A549 (cell line): ENCODE measurements at regions not wholly inside any gene's neighbourhood (a gene's known extent, or its start where the extent isn't known, plus 50 kb on each side); places are given as distances from the start of the nearest gene placed in this dataset.

Experiments
- ATAC-seq, 2 experiments: fragments of 200-7000 bp in 1 of 2; fragments of >200 bp in 1 of 2; cut with Nextera tagmentation in 1 of 2; cut with Tn5 transposase in 1 of 2; 3 replicates each; pipeline versions ENCODE4 v1.8.0 to v1.9.1; 2018 to 2020; ENCODE audit warnings: mild to moderate bottlenecking in 1 of 2, moderate library complexity in 1 of 2
- CTCF ChIA-PET: fragments of 300-600 bp; sonication (Branson Sonifier 250); formaldehyde crosslinking; extraction: SDS; loops from one replicate; lab custom pipeline; 2021; ENCODE audit warnings: antibody characterized with exemption, inconsistent platforms; lab: Yijun Ruan, JAX
- POLR2A ChIA-PET: fragments of 350-600 bp; formaldehyde crosslinking; extraction: SDS; loops from one replicate; lab custom pipeline; 2021; ENCODE audit warnings: antibody characterized with exemption, inconsistent platforms; lab: Yijun Ruan, JAX
- DNase-seq, 2 experiments: peaks; one replicate each; pipeline versions ENCODE4 v3.0.0 to v3.0.0-alpha.2; 2011 to 2016; ENCODE audit warnings: low read depth in 1 of 2, low spot score in 1 of 2
- FAIRE-seq: peaks from 2 replicates; lab custom pipeline; 2011; peaks lifted over from hg19 to GRCh38; lab: Jason Lieb, UNC
- H3K27ac ChIP-seq, 2 experiments: fragments of >200 bp; sonication (Bioruptor Twin); formaldehyde crosslinking; 3 replicates each; pipeline ENCODE4 v1.5.1; 2016 to 2017
- H3K4me1 ChIP-seq: fragments of >200 bp; sonication (Bioruptor Twin); formaldehyde crosslinking; 3 replicates; pipeline ENCODE4 v1.6.1; 2016
- H3K4me2 ChIP-seq: fragments of >200 bp; sonication (Bioruptor Twin); formaldehyde crosslinking; 3 replicates; pipeline ENCODE4 v1.6.1; 2016
- H3K4me3 ChIP-seq: fragments of >200 bp; sonication (Bioruptor Twin); formaldehyde crosslinking; 3 replicates; pipeline ENCODE4 v1.5.1; 2016
- H3K9me3 ChIP-seq: fragments of >200 bp; sonication (Bioruptor Twin); formaldehyde crosslinking; 3 replicates; pipeline ENCODE4 v1.6.1; 2016
- BHLHE40 ChIP-seq: IDR thresholded peaks from 2 replicates; pipeline ENCODE4 v1.6.1; 2012; ENCODE audit warnings: low read depth, low read length, inconsistent platforms
- CBX8 ChIP-seq: fragments of 200-600 bp; sonication (generic); IDR thresholded peaks from 2 replicates; pipeline ENCODE4 v1.6.1; 2016
- CEBPB ChIP-seq, 2 experiments: fragments of >200 bp in 1 of 2; sonication (Bioruptor Twin) in 1 of 2; formaldehyde crosslinking in 1 of 2; IDR thresholded peaks; 2 replicates each; pipeline ENCODE4 v1.6.1; 2012 to 2016
- CHD2 ChIP-seq: fragments of 150-350 bp; IDR thresholded peaks from 2 replicates; pipeline ENCODE4 v1.6.1; 2014; ENCODE audit warnings: low read length; ENCODE audit not compliant: partially characterized antibody
- CHD4 ChIP-seq: fragments of 200-600 bp; sonication (generic); IDR thresholded peaks from 2 replicates; pipeline ENCODE4 v1.6.1; 2016; ENCODE audit warnings: antibody characterized with exemption, mild to moderate bottlenecking, borderline replicate concordance
- EHF ChIP-seq: fragments of 250-450 bp; sonication (Bioruptor Pico); IDR thresholded peaks from 2 replicates; pipeline ENCODE4 v1.5.0; 2020; ENCODE audit warnings: mild to moderate bottlenecking
- FOXS1 ChIP-seq: fragments of 250-450 bp; sonication (Bioruptor Pico); IDR thresholded peaks from 2 replicates; pipeline ENCODE4 v1.5.0; 2020; ENCODE audit warnings: mild to moderate bottlenecking, moderate library complexity
- GATA3 ChIP-seq: IDR thresholded peaks from 2 replicates; pipeline ENCODE4 v1.6.1; 2012; ENCODE audit warnings: borderline replicate concordance
- HEYL ChIP-seq: fragments of 250-450 bp; sonication (Bioruptor Pico); IDR thresholded peaks from 2 replicates; pipeline ENCODE4 v1.8.0; 2021; ENCODE audit warnings: mild to moderate bottlenecking, moderate library complexity
- HOXA7 ChIP-seq: fragments of 250-450 bp; sonication (Bioruptor Pico); IDR thresholded peaks from 2 replicates; pipeline ENCODE4 v1.5.0; 2020; ENCODE audit warnings: mild to moderate bottlenecking, moderate library complexity
- HOXB5 ChIP-seq: fragments of 250-450 bp; sonication (Bioruptor Pico); IDR thresholded peaks from 2 replicates; pipeline ENCODE4 v1.5.0; 2020; ENCODE audit warnings: mild to moderate bottlenecking, moderate library complexity
- JUN ChIP-seq, 2 experiments: fragments of >200 bp; sonication (Bioruptor Twin); formaldehyde crosslinking; IDR thresholded peaks; 2 replicates in 1 of 2; 3 replicates in 1 of 2; pipeline ENCODE4 v1.6.1; 2016 to 2017
- JUNB ChIP-seq: fragments of >200 bp; sonication (Bioruptor Twin); formaldehyde crosslinking; IDR thresholded peaks from 2 replicates; pipeline ENCODE4 v1.6.1; 2016
- MAFK ChIP-seq: fragments of 450-650 bp; IDR thresholded peaks from 2 replicates; pipeline ENCODE4 v1.6.1; 2014; ENCODE audit not compliant: partially characterized antibody
- MYC ChIP-seq: IDR thresholded peaks from 2 replicates; pipeline ENCODE4 v1.6.1; 2012; ENCODE audit warnings: mild to moderate bottlenecking, inconsistent platforms, low read length, improper control_type of control experiment, borderline replicate concordance
- PHF8 ChIP-seq: fragments of 200-600 bp; sonication (generic); IDR thresholded peaks from 2 replicates; pipeline ENCODE4 v1.6.1; 2016; ENCODE audit warnings: low read depth, mild to moderate bottlenecking, antibody characterized with exemption, moderate library complexity, borderline replicate concordance
- POLR2AphosphoS2 ChIP-seq: conservative IDR thresholded peaks from 2 replicates; pipeline ENCODE4 v1.6.1; 2012; ENCODE audit warnings: low read length, improper control_type of control experiment, inconsistent platforms
- RAD21 ChIP-seq, 2 experiments: fragments of >200 bp in 1 of 2; sonication (Bioruptor Twin) in 1 of 2; formaldehyde crosslinking in 1 of 2; IDR thresholded peaks in 1 of 2; conservative IDR thresholded peaks in 1 of 2; 2 replicates in 1 of 2; 3 replicates in 1 of 2; pipeline ENCODE4 v1.6.1; 2012 to 2018; ENCODE audit warnings: inconsistent platforms in 1 of 2
- RARB ChIP-seq: fragments of 250-450 bp; sonication (Bioruptor Pico); IDR thresholded peaks from 2 replicates; pipeline ENCODE4 v1.8.0; 2021; ENCODE audit warnings: mild to moderate bottlenecking, moderate library complexity
- RCOR1 ChIP-seq: fragments of 150-350 bp; IDR thresholded peaks from 2 replicates; pipeline ENCODE4 v1.6.1; 2014; ENCODE audit warnings: antibody characterized with exemption, low read length, low read depth
- SMC3 ChIP-seq: fragments of >200 bp; sonication (Bioruptor Twin); formaldehyde crosslinking; IDR thresholded peaks from 3 replicates; pipeline ENCODE4 v1.6.1; 2018; ENCODE audit warnings: inconsistent platforms
- SREBF2 ChIP-seq: fragments of 450-650 bp; IDR thresholded peaks from 2 replicates; pipeline ENCODE4 v1.6.1; 2014; ENCODE audit warnings: mild to moderate bottlenecking, moderate library complexity
- ZC3H11A ChIP-seq: fragments of 450-650 bp; IDR thresholded peaks from 2 replicates; pipeline ENCODE4 v1.6.1; 2014; ENCODE audit warnings: antibody characterized with exemption, mild to moderate bottlenecking
- ZNF302 ChIP-seq: fragments of 250-450 bp; sonication (Bioruptor Pico); IDR thresholded peaks from 2 replicates; pipeline ENCODE4 v1.9.0; 2021; ENCODE audit warnings: inconsistent platforms, mild to moderate bottlenecking, moderate library complexity
- ZSCAN20 ChIP-seq: fragments of 250-450 bp; sonication (Bioruptor Pico); IDR thresholded peaks from 2 replicates; pipeline ENCODE4 v1.8.0; 2022; ENCODE audit warnings: mild to moderate bottlenecking, moderate library complexity
- WGBS: methylation state at CpG from one replicate; pipeline ENCODE4 v1.1.6; 2017; ENCODE audit errors: missing lambda C conversion rate; 5-methylcytosine and 5-hydroxymethylcytosine counted together
- TF ChIP-seq, protein P1 (sequence below): fragments of 450-650 bp; IDR thresholded peaks from 2 replicates; pipeline ENCODE4 v1.6.1; 2014; ENCODE audit warnings: antibody characterized with exemption
- TF ChIP-seq, protein P2 (sequence below): fragments of >200 bp; sonication (Bioruptor Twin); formaldehyde crosslinking; IDR thresholded peaks from 3 replicates; pipeline ENCODE4 v1.5.1; 2016
- TF ChIP-seq, protein P3 (sequence below): fragments of 250-450 bp; sonication (Bioruptor Pico); IDR thresholded peaks from 2 replicates; pipeline ENCODE4 v1.5.0; 2020; ENCODE audit warnings: low read depth, mild to moderate bottlenecking, moderate library complexity
- TF ChIP-seq, protein P4 (sequence below): fragments of 250-450 bp; sonication (Bioruptor Pico); IDR thresholded peaks from 2 replicates; pipeline ENCODE4 v1.5.0; 2021; ENCODE audit warnings: mild to moderate bottlenecking, moderate library complexity, borderline replicate concordance
- TF ChIP-seq, protein P5 (sequence below): IDR thresholded peaks from 2 replicates; pipeline ENCODE4 v1.6.1; 2012
- TF ChIP-seq, protein P6 (sequence below): fragments of >200 bp; sonication (Bioruptor Twin); formaldehyde crosslinking; IDR thresholded peaks from 3 replicates; pipeline ENCODE4 v1.6.1; 2016
- TF ChIP-seq, protein P7 (sequence below): IDR thresholded peaks from 2 replicates; pipeline ENCODE4 v1.6.1; 2012

DNA sequence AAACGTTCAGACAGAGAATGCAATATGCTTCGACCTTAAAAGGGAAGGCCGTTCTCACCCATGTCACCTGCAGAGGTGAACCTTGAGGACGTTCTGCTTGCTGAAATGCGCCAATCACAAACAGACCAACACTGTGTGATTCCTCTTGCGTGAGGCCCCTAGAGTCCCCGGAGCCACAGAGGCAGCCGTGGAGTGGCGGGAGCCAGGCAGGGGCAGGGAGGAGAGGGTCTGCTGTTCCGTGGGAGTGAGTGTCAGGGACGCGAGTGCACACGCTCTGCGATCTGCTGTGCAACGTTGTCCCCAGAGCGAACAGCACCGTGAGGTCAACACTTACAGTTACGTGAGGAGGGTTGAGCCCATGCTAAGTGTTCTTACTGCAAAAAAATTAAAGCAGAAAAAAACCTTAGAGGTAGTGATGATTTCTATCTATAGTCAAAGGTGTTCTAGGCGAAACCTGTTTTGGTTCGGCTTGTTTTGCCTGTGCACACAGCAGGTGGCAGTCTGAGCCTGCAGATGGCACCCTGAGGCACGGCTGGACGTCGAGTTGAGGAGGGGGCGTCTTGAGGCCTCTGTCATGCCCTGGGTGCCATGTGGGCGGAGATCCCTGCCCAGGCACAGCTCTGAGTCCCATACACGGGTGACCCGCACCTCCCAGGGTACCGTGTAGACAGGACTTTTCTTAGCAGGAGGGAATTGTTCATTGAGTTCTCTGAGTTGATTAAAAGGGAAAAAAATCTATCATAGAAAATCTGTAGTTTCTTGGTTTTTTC is 71.7 kb upstream of the FRMD1 start:
- ChIA-PET POLR2A (no interaction called here), CTCF (interaction anchor here (0.6 to 4.7 kb wide), 6 partner anchors 9 to 219 kb away, joined by 3 to 42 read pairs (median 6); no protein-coding TSS in a partner anchor)
- 51% methylated on average over 26 of the region's 28 CpGs for WGBS
- H3K4me2 ChIP-seq, result peak overlapping the region; percentile 41; the same call in 2 of the 3 replicates
- DNase-seq (peak in 1 of 2 experiments; percentile 22), ATAC-seq (peak; percentile 41 to 72; a peak in 4 of 6 replicates), FAIRE-seq (no peak)
- TF ChIP-seq CBX8 (no peak), ZSCAN20 (no peak), CHD4 (no peak), JUNB (no peak), GATA3 (no peak), RAD21 (conservative IDR thresholded peaks at IDR 0.05 in 1 of 2, IDR thresholded peaks at IDR 0.05 in 1 of 2) (peak; percentile 85 to 90), PHF8 (no peak), SMC3 (peak; percentile 89), RCOR1 (no peak), BHLHE40 (no peak), SREBF2 (no peak), POLR2AphosphoS2 (no peak), HOXB5 (CRISPR knock-in tag) (no peak), JUN (IDR thresholded peaks at IDR 0.05) (no peak), HEYL (CRISPR knock-in tag) (no peak), ZNF302 (CRISPR knock-in tag) (no peak), CHD2 (no peak), ZC3H11A (no peak), MAFK (no peak), FOXS1 (no peak), CEBPB (IDR thresholded peaks at IDR 0.05) (no peak), EHF (no peak), MYC (no peak)
- TF ChIP-seq, protein P1, sequence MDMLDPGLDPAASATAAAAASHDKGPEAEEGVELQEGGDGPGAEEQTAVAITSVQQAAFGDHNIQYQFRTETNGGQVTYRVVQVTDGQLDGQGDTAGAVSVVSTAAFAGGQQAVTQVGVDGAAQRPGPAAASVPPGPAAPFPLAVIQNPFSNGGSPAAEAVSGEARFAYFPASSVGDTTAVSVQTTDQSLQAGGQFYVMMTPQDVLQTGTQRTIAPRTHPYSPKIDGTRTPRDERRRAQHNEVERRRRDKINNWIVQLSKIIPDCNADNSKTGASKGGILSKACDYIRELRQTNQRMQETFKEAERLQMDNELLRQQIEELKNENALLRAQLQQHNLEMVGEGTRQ, result no peak
- TF ChIP-seq, protein P2, sequence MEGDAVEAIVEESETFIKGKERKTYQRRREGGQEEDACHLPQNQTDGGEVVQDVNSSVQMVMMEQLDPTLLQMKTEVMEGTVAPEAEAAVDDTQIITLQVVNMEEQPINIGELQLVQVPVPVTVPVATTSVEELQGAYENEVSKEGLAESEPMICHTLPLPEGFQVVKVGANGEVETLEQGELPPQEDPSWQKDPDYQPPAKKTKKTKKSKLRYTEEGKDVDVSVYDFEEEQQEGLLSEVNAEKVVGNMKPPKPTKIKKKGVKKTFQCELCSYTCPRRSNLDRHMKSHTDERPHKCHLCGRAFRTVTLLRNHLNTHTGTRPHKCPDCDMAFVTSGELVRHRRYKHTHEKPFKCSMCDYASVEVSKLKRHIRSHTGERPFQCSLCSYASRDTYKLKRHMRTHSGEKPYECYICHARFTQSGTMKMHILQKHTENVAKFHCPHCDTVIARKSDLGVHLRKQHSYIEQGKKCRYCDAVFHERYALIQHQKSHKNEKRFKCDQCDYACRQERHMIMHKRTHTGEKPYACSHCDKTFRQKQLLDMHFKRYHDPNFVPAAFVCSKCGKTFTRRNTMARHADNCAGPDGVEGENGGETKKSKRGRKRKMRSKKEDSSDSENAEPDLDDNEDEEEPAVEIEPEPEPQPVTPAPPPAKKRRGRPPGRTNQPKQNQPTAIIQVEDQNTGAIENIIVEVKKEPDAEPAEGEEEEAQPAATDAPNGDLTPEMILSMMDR, result peak; percentile 66
- peak overlapping the region in 1 of 2 experiments; percentile 76; a peak in 3 of 6 replicates for H3K27ac ChIP-seq
- H3K9me3 ChIP-seq, result no peaks in the 10 kb centered on the region
- H3K4me3 ChIP-seq, result no peak overlapping the region
- H3K4me1 ChIP-seq, result peaks cover 13% of the 10 kb centered on the region

DNA sequence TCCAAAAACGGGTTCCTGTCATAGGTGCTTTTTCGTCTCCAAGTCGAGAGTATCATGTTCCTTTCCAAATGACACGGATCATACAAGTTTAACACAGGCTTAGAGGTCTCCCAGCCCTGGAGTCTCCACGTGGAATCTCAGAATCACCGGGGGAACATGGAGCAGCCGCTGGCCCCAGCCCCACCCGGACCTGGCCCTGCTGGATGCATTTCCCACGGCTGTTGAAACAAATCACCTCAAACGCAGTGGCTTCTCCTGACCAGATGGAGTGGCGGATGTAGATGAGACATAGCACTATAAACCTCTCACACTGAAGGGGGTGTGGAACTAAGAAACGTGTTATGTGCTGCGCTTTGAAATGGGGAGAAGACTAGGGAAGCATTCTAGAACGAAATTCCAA is 70.0 kb upstream of the FRMD1 start:
- Histone ChIP-seq H3K4me3 (no peak overlapping the region), H3K4me1 (no peaks in the 10 kb centered on the region), H3K27ac (no peak overlapping the region), H3K4me2 (no peak overlapping the region), H3K9me3 (no peaks in the 10 kb centered on the region)
- POLR2A ChIA-PET, result no interaction called here
- ATAC-seq (no peak), DNase-seq (no peak), FAIRE-seq (no peak)
- CTCF ChIA-PET, result interaction anchor here (0.7 kb wide), 1 partner anchor 728 kb away, joined by 3 read pairs; no protein-coding TSS in a partner anchor
- WGBS, result 54% methylated on average over 12 of the region's 14 CpGs
- TF ChIP-seq HOXA7 (CRISPR knock-in tag), result no peak
- TF ChIP-seq ZSCAN20, result no peak
- TF ChIP-seq, protein P3, sequence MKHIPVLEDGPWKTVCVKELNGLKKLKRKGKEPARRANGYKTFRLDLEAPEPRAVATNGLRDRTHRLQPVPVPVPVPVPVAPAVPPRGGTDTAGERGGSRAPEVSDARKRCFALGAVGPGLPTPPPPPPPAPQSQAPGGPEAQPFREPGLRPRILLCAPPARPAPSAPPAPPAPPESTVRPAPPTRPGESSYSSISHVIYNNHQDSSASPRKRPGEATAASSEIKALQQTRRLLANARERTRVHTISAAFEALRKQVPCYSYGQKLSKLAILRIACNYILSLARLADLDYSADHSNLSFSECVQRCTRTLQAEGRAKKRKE, result no peak
- TF ChIP-seq, protein P4, sequence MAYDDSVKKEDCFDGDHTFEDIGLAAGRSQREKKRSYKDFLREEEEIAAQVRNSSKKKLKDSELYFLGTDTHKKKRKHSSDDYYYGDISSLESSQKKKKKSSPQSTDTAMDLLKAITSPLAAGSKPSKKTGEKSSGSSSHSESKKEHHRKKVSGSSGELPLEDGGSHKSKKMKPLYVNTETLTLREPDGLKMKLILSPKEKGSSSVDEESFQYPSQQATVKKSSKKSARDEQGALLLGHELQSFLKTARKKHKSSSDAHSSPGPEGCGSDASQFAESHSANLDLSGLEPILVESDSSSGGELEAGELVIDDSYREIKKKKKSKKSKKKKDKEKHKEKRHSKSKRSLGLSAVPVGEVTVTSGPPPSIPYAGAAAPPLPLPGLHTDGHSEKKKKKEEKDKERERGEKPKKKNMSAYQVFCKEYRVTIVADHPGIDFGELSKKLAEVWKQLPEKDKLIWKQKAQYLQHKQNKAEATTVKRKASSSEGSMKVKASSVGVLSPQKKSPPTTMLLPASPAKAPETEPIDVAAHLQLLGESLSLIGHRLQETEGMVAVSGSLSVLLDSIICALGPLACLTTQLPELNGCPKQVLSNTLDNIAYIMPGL (CRISPR knock-in tag), result no peak
- TF ChIP-seq, protein P5, sequence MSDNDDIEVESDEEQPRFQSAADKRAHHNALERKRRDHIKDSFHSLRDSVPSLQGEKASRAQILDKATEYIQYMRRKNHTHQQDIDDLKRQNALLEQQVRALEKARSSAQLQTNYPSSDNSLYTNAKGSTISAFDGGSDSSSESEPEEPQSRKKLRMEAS, result no peak
- TF ChIP-seq RARB (CRISPR knock-in tag), result no peak
- TF ChIP-seq RAD21 (conservative IDR thresholded peaks at IDR 0.05 in 1 of 2, IDR thresholded peaks at IDR 0.05 in 1 of 2), result no peak
- TF ChIP-seq, protein P6, sequence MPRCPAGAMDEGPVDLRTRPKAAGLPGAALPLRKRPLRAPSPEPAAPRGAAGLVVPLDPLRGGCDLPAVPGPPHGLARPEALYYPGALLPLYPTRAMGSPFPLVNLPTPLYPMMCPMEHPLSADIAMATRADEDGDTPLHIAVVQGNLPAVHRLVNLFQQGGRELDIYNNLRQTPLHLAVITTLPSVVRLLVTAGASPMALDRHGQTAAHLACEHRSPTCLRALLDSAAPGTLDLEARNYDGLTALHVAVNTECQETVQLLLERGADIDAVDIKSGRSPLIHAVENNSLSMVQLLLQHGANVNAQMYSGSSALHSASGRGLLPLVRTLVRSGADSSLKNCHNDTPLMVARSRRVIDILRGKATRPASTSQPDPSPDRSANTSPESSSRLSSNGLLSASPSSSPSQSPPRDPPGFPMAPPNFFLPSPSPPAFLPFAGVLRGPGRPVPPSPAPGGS, result no peak
- TF ChIP-seq, protein P7, sequence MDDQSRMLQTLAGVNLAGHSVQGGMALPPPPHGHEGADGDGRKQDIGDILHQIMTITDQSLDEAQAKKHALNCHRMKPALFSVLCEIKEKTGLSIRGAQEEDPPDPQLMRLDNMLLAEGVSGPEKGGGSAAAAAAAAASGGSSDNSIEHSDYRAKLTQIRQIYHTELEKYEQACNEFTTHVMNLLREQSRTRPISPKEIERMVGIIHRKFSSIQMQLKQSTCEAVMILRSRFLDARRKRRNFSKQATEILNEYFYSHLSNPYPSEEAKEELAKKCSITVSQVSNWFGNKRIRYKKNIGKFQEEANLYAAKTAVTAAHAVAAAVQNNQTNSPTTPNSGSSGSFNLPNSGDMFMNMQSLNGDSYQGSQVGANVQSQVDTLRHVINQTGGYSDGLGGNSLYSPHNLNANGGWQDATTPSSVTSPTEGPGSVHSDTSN, result no peak
